ENCODE measurements at regions not wholly inside any gene's neighbourhood (a gene's known extent, or its start where the extent isn't known, plus 50 kb on each side); places are given as distances from the start of the nearest gene placed in this dataset.

DNA sequence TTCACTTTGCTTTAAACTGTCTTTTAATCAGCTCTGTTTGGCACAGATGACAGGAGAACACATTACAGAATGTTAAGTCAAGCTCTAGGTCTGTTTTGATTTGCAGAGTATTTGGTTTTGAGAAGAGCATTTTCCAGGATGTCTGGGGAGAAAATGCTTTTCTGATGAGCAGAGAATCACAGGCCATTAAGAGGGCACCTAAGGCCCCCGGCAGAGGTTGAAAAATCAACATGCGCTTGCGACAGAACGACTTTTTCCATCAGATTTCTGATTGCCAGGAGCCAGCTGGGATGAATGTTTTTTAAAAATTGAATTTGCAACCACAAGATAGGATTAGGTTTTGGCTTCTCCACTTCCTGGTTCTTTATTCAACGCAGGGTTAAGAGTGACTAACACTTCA is 304.5 kb downstream of the JRKL start (continued):
- TF ChIP-seq, protein P1, sequence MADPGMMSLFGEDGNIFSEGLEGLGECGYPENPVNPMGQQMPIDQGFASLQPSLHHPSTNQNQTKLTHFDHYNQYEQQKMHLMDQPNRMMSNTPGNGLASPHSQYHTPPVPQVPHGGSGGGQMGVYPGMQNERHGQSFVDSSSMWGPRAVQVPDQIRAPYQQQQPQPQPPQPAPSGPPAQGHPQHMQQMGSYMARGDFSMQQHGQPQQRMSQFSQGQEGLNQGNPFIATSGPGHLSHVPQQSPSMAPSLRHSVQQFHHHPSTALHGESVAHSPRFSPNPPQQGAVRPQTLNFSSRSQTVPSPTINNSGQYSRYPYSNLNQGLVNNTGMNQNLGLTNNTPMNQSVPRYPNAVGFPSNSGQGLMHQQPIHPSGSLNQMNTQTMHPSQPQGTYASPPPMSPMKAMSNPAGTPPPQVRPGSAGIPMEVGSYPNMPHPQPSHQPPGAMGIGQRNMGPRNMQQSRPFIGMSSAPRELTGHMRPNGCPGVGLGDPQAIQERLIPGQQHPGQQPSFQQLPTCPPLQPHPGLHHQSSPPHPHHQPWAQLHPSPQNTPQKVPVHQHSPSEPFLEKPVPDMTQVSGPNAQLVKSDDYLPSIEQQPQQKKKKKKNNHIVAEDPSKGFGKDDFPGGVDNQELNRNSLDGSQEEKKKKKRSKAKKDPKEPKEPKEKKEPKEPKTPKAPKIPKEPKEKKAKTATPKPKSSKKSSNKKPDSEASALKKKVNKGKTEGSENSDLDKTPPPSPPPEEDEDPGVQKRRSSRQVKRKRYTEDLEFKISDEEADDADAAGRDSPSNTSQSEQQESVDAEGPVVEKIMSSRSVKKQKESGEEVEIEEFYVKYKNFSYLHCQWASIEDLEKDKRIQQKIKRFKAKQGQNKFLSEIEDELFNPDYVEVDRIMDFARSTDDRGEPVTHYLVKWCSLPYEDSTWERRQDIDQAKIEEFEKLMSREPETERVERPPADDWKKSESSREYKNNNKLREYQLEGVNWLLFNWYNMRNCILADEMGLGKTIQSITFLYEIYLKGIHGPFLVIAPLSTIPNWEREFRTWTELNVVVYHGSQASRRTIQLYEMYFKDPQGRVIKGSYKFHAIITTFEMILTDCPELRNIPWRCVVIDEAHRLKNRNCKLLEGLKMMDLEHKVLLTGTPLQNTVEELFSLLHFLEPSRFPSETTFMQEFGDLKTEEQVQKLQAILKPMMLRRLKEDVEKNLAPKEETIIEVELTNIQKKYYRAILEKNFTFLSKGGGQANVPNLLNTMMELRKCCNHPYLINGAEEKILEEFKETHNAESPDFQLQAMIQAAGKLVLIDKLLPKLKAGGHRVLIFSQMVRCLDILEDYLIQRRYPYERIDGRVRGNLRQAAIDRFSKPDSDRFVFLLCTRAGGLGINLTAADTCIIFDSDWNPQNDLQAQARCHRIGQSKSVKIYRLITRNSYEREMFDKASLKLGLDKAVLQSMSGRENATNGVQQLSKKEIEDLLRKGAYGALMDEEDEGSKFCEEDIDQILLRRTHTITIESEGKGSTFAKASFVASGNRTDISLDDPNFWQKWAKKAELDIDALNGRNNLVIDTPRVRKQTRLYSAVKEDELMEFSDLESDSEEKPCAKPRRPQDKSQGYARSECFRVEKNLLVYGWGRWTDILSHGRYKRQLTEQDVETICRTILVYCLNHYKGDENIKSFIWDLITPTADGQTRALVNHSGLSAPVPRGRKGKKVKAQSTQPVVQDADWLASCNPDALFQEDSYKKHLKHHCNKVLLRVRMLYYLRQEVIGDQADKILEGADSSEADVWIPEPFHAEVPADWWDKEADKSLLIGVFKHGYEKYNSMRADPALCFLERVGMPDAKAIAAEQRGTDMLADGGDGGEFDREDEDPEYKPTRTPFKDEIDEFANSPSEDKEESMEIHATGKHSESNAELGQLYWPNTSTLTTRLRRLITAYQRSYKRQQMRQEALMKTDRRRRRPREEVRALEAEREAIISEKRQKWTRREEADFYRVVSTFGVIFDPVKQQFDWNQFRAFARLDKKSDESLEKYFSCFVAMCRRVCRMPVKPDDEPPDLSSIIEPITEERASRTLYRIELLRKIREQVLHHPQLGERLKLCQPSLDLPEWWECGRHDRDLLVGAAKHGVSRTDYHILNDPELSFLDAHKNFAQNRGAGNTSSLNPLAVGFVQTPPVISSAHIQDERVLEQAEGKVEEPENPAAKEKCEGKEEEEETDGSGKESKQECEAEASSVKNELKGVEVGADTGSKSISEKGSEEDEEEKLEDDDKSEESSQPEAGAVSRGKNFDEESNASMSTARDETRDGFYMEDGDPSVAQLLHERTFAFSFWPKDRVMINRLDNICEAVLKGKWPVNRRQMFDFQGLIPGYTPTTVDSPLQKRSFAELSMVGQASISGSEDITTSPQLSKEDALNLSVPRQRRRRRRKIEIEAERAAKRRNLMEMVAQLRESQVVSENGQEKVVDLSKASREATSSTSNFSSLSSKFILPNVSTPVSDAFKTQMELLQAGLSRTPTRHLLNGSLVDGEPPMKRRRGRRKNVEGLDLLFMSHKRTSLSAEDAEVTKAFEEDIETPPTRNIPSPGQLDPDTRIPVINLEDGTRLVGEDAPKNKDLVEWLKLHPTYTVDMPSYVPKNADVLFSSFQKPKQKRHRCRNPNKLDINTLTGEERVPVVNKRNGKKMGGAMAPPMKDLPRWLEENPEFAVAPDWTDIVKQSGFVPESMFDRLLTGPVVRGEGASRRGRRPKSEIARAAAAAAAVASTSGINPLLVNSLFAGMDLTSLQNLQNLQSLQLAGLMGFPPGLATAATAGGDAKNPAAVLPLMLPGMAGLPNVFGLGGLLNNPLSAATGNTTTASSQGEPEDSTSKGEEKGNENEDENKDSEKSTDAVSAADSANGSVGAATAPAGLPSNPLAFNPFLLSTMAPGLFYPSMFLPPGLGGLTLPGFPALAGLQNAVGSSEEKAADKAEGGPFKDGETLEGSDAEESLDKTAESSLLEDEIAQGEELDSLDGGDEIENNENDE (IDR thresholded peaks at IDR 0.05; ENCODE audit: low read depth, low read length): no peak
- TF ChIP-seq MXI1 (IDR thresholded peaks at IDR 0.05; ENCODE audit: low read depth, low read length): no peak
- no peak for TF ChIP-seq STAT5B (CRISPR knock-in tag; IDR thresholded peaks at IDR 0.05)

Measured in K562 (cell line).